Activated naive CD4-positive, alpha-beta T cell treated with anti-CD3 and anti-CD28 coated beads, Interleukin-2, amount 10 ng/mL, durations not matched to agents 7 days and 5 days (primary cell): ENCODE measurements at regions not wholly inside any gene's neighbourhood (a gene's known extent, or its start where the extent isn't known, plus 50 kb on each side); places are given as distances from the start of the nearest gene placed in this dataset.

Experiments used
- CTCF ChIA-PET: fragments of 350-600 bp; sonication (Branson Sonifier 250); formaldehyde crosslinking; loops from one replicate; lab custom pipeline; 2021; ENCODE audit warnings: antibody characterized with exemption; lab: Charles Lee
- DNase-seq: peaks from one replicate; pipeline ENCODE4 v3.0.0-alpha.2; 2020
- H3K27ac Mint-ChIP-seq: one replicate; pipeline ENCODE4 v1.8.0; 2021; ENCODE audit warnings: mild to moderate bottlenecking, moderate library complexity, mixed read lengths
- H3K27me3 Mint-ChIP-seq: one replicate; pipeline ENCODE4 v1.8.0; 2021; ENCODE audit warnings: mild to moderate bottlenecking, mixed read lengths
- H3K36me3 Mint-ChIP-seq: one replicate; pipeline ENCODE4 v1.8.0; 2021; ENCODE audit warnings: mixed read lengths
- H3K4me1 Mint-ChIP-seq: one replicate; pipeline ENCODE4 v1.8.0; 2021; ENCODE audit warnings: mixed read lengths
- H3K4me3 Mint-ChIP-seq: one replicate; pipeline ENCODE4 v1.8.0; 2021; ENCODE audit warnings: mild to moderate bottlenecking, moderate library complexity, mixed read lengths
- H3K9me3 Mint-ChIP-seq: one replicate; pipeline ENCODE4 v1.8.0; 2021; ENCODE audit warnings: mixed read lengths

DNA sequence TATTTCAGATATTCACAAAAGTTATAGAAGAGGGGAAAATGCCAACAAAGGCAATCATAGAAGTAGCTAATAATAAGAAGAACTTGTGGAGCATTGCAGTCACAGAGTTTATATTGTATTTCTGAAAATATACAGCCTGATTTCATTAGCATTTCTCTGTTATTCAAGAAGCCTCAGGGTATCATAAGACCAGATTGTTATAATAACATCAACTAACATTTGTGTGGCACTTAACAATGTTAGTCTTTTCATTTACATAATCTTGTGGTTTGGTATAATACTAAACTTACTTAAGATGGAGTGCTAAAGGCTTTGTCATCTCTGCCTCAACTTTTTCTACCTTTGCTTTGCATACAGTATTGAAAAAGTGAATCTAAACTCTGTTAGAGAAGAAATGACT, 61.6 kb upstream of the TACR1 start:
- DNase-seq: no peak
- Mint-ChIP-seq H3K4me3 (no peak overlapping the region), H3K27me3 (no peaks in the 10 kb centered on the region), H3K4me1 (no peaks in the 10 kb centered on the region), H3K9me3 (peaks cover 7% of the 10 kb centered on the region), H3K27ac (no peak overlapping the region), H3K36me3 (no peaks in the 10 kb centered on the region)
- CTCF ChIA-PET: no interaction called here

GRCh38 chr2:75258620-75259019, 59.3 kb upstream of the TACR1 start:
- CTCF ChIA-PET: no interaction called here
- no peak overlapping the region for H3K27ac Mint-ChIP-seq

GRCh38 chr2:75256485-75256884, 57.2 kb upstream of the TACR1 start:
- no peak for DNase-seq
- Mint-ChIP-seq H3K9me3 (peaks cover 2% of the 10 kb centered on the region), H3K27me3 (no peaks in the 10 kb centered on the region), H3K4me3 (no peak overlapping the region), H3K36me3 (no peaks in the 10 kb centered on the region), H3K4me1 (no peaks in the 10 kb centered on the region), H3K27ac (no peak overlapping the region)
- CTCF ChIA-PET: no interaction called here

More at GRCh38 chr2:75258620-75259019, 59.3 kb upstream of the TACR1 start:
- Mint-ChIP-seq H3K36me3 (no peaks in the 10 kb centered on the region), H3K9me3 (peaks cover 2% of the 10 kb centered on the region), H3K27me3 (no peaks in the 10 kb centered on the region), H3K4me1 (no peaks in the 10 kb centered on the region), H3K4me3 (no peak overlapping the region)
- no peak for DNase-seq

- peaks cover under 1% of the 10 kb centered on the region for H3K9me3 Mint-ChIP-seq
- CTCF ChIA-PET: no interaction called here
- H3K36me3 Mint-ChIP-seq: no peaks in the 10 kb centered on the region
- H3K4me1 Mint-ChIP-seq: no peaks in the 10 kb centered on the region
- no peak overlapping the region for H3K27ac Mint-ChIP-seq
- no peak overlapping the region for H3K4me3 Mint-ChIP-seq
- no peaks in the 10 kb centered on the region for H3K27me3 Mint-ChIP-seq
- no peak for DNase-seq
Measured at GRCh38 chr2:75253526-75253925, 54.2 kb upstream of the TACR1 start.

- CTCF ChIA-PET: no interaction called here
- Mint-ChIP-seq H3K4me1 (no peaks in the 10 kb centered on the region), H3K36me3 (no peaks in the 10 kb centered on the region), H3K4me3 (no peak overlapping the region), H3K27me3 (no peaks in the 10 kb centered on the region), H3K9me3 (no peaks in the 10 kb centered on the region), H3K27ac (no peak overlapping the region)
- no peak for DNase-seq
Measured at GRCh38 chr2:75251896-75252295, 52.6 kb upstream of the TACR1 start.
